Activated naive CD8-positive, alpha-beta T cell treated with anti-CD3 and anti-CD28 coated beads for 36 hours (primary cell): ENCODE measurements at regions not wholly inside any gene's neighbourhood (a gene's known extent, or its start where the extent isn't known, plus 50 kb on each side); places are given as distances from the start of the nearest gene placed in this dataset.

ENCODE experiments used
- DNase-seq: peaks from one replicate; pipeline ENCODE4 v3.0.0; 2021
- H3K27ac Mint-ChIP-seq: one replicate; pipeline ENCODE4 v1.8.0; 2022; ENCODE audit warnings: mild to moderate bottlenecking, moderate library complexity, mixed read lengths
- H3K27me3 Mint-ChIP-seq: one replicate; pipeline ENCODE4 v1.8.0; 2022; ENCODE audit warnings: mild to moderate bottlenecking, mixed read lengths
- H3K36me3 Mint-ChIP-seq: one replicate; pipeline ENCODE4 v1.8.0; 2021; ENCODE audit warnings: mild to moderate bottlenecking, mixed read lengths
- H3K4me1 Mint-ChIP-seq: one replicate; pipeline ENCODE4 v1.8.0; 2021; ENCODE audit warnings: mixed read lengths
- H3K4me3 Mint-ChIP-seq: one replicate; pipeline ENCODE4 v1.8.0; 2022; ENCODE audit warnings: mild to moderate bottlenecking, moderate library complexity, mixed read lengths
- H3K9me3 Mint-ChIP-seq: one replicate; pipeline ENCODE4 v1.8.0; 2022; ENCODE audit warnings: mixed read lengths

DNA sequence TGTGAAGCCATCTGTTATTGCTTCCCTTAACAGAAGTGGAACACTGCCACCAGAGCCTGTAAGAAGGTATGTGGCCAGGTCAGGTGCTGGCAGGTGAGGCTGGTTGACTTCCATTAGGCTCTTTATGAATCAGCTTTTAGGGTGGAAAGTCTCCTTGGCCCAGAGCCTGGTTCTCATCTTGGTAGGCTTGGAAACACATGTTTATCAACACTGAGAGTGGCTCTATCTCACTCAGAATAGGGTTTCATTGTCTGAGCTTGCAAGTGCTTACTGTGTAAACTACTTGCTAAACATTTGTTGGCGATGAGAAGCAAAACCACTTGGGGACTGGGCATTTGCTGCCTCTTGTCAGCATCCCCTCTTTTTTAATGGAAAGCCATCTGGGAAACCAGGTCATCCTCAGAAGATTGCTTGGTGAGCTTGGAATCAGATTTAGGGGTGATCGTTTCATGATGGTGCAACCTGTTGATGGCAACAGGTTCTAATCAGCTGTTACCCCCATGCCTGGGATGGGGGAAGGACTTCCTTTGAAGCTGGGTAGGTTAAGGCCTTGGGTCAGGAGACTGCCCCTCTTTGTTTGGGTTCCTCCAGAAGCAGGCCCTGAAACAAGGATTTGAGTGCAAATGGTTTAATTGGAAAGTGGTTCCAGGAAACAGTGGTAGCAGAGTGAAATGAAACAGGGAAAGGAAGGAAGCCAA, 75.0 kb upstream of the AMPD3 start:
- peaks cover 17% of the 10 kb centered on the region for H3K27me3 Mint-ChIP-seq
- no peak for DNase-seq
- H3K36me3 Mint-ChIP-seq, result peaks cover 2% of the 10 kb centered on the region
- no peaks in the 10 kb centered on the region for H3K9me3 Mint-ChIP-seq
- no peak overlapping the region for H3K4me3 Mint-ChIP-seq
- H3K27ac Mint-ChIP-seq, result no peak overlapping the region
- no peaks in the 10 kb centered on the region for H3K4me1 Mint-ChIP-seq

DNA sequence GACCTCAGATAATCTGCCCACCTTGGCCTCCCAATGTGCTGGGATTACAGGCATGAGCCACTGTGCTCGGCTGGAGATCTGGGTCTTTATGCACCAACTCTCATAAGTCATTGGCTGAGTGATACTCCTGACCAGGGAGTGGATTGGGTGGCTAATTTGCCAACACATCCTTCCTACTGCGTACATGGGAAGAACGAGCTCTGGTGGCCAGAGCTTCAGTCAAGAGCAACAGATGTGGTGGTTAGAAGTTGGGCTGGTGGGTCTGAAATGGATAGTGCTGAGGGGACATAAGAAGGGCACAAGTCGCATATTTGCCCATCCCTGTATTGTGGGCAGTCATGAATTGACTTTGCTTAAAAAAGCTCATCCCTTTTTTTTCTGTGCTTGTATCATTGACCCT, 74.1 kb upstream of the AMPD3 start:
- no peak overlapping the region for H3K27ac Mint-ChIP-seq
- H3K4me1 Mint-ChIP-seq, result no peaks in the 10 kb centered on the region
- no peaks in the 10 kb centered on the region for H3K9me3 Mint-ChIP-seq
- H3K36me3 Mint-ChIP-seq, result peaks cover 2% of the 10 kb centered on the region
- no peak overlapping the region for H3K4me3 Mint-ChIP-seq
- no peak for DNase-seq
- H3K27me3 Mint-ChIP-seq, result peaks cover 17% of the 10 kb centered on the region

- Mint-ChIP-seq H3K4me1 (no peaks in the 10 kb centered on the region), H3K27ac (no peak overlapping the region), H3K36me3 (peaks cover 2% of the 10 kb centered on the region), H3K4me3 (no peak overlapping the region), H3K27me3 (peaks cover 17% of the 10 kb centered on the region), H3K9me3 (no peaks in the 10 kb centered on the region)
- DNase-seq, result no peak
Observed at GRCh38 chr11:10381736-10382135, 73.3 kb upstream of the AMPD3 start.

GRCh38 chr11:10382518-10382917, 72.5 kb upstream of the AMPD3 start:
- Mint-ChIP-seq H3K27ac (no peak overlapping the region), H3K36me3 (peaks cover 2% of the 10 kb centered on the region), H3K4me3 (no peak overlapping the region), H3K9me3 (no peaks in the 10 kb centered on the region), H3K27me3 (peaks cover 21% of the 10 kb centered on the region), H3K4me1 (no peaks in the 10 kb centered on the region)
- DNase-seq, result no peak

DNA sequence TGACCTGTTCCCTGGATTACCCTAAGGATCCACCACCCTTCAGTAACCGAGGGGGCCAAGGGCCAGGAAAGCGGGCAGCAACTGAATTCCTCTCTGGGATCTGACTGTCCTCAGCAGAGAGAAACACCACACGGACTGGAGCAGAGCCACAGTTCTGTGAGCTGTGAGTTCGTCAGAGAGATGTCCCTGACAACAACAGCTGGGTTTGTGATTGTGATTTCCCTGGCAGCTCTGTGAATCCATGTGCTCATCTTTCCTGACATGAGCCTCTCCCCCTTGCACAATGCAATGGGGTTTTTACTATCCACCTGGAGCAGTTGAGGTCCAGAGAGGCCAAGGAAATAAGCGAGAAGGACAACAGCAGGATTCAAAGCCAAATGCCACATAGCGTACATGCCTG, 69.4 kb upstream of the AMPD3 start:
- Mint-ChIP-seq H3K27ac (no peak overlapping the region), H3K27me3 (peaks cover 40% of the 10 kb centered on the region), H3K36me3 (peaks cover 2% of the 10 kb centered on the region), H3K9me3 (no peaks in the 10 kb centered on the region), H3K4me3 (no peak overlapping the region), H3K4me1 (no peaks in the 10 kb centered on the region)
- no peak for DNase-seq

- Mint-ChIP-seq H3K27me3 (peaks cover 45% of the 10 kb centered on the region), H3K27ac (no peak overlapping the region), H3K4me1 (no peaks in the 10 kb centered on the region), H3K36me3 (peaks cover 2% of the 10 kb centered on the region), H3K4me3 (no peak overlapping the region), H3K9me3 (no peaks in the 10 kb centered on the region)
- DNase-seq, result no peak
Observed at GRCh38 chr11:10386361-10386760, 68.7 kb upstream of the AMPD3 start.

DNA sequence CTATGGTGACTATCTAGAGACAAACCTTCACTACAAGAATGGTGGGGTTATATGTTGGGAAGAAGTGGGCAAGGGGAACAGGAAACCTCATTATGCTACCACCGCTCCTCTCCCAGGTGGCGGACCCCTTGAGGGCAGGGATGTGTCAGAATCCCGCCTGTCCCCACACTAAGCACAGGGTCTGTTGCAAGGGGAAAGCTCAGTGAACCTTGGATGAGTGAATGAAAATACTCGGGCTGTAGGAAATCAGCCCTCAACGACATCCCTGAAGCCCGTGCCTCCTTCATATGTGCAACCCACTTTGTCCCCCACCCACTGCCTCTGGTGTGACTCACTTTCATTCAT, 68.2 kb upstream of the AMPD3 start:
- H3K36me3 Mint-ChIP-seq, result peaks cover 2% of the 10 kb centered on the region
- H3K27me3 Mint-ChIP-seq, result peaks cover 45% of the 10 kb centered on the region
- no peak overlapping the region for H3K27ac Mint-ChIP-seq
- no peak overlapping the region for H3K4me3 Mint-ChIP-seq
- no peaks in the 10 kb centered on the region for H3K4me1 Mint-ChIP-seq
- no peaks in the 10 kb centered on the region for H3K9me3 Mint-ChIP-seq
- DNase-seq, result no peak

- H3K27ac Mint-ChIP-seq, result no peak overlapping the region
- H3K36me3 Mint-ChIP-seq, result peaks cover 2% of the 10 kb centered on the region
- H3K27me3 Mint-ChIP-seq, result peaks cover 41% of the 10 kb centered on the region
- H3K4me3 Mint-ChIP-seq, result no peak overlapping the region
- H3K4me1 Mint-ChIP-seq, result no peaks in the 10 kb centered on the region
- H3K9me3 Mint-ChIP-seq, result no peaks in the 10 kb centered on the region
- DNase-seq, result no peak
Observed at GRCh38 chr11:10387206-10388083, 67.6 kb upstream of the AMPD3 start.

GRCh38 chr11:10388101-10388500, 67.0 kb upstream of the AMPD3 start:
- Mint-ChIP-seq H3K4me3 (no peak overlapping the region), H3K9me3 (no peaks in the 10 kb centered on the region), H3K4me1 (no peaks in the 10 kb centered on the region), H3K27ac (no peak overlapping the region), H3K36me3 (peaks cover 2% of the 10 kb centered on the region), H3K27me3 (peaks cover 39% of the 10 kb centered on the region)
- no peak for DNase-seq

DNA sequence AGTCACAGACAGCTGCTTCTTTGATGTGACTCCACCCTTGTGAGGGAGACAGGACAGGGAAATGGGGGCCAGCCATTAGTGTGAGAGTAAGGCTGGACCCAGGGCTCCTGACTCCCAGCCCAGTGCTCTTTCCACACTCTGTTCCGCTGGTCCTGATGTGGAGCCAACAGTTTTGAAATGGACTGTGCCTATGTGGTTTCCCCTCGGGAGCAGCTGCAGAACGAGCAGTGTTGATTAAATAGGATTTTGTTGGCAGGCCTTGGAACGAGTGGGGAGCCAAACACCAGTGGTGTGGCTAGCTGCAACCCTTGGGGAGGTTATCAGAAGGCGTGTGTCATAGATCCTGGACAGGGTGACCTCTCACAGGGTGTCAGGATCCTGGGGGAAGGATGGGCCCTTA, 66.5 kb upstream of the AMPD3 start:
- DNase-seq, result no peak
- H3K27ac Mint-ChIP-seq, result no peak overlapping the region
- no peaks in the 10 kb centered on the region for H3K4me1 Mint-ChIP-seq
- no peak overlapping the region for H3K4me3 Mint-ChIP-seq
- H3K27me3 Mint-ChIP-seq, result peaks cover 37% of the 10 kb centered on the region
- H3K9me3 Mint-ChIP-seq, result no peaks in the 10 kb centered on the region
- H3K36me3 Mint-ChIP-seq, result peaks cover 2% of the 10 kb centered on the region

DNA sequence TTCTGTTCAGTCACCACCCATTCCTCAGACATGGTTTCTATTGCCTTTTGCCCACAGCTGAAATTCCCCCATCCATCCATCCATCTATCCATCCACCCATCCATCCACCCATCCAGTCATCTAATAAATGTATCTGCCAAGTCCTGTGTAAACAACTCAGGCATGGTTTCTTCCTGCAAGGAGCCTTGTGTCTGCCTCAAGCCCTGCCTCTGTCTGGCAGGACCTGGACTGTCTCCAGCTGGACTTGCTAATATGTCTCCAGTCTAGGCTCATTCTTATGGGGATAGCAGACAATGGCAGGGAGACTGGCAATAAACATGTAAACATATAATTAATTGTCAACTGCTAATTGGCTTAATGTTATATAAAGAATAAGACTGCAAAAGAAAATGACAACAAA, 64.7 kb upstream of the AMPD3 start:
- DNase-seq, result no peak
- H3K4me1 Mint-ChIP-seq, result no peaks in the 10 kb centered on the region
- no peaks in the 10 kb centered on the region for H3K9me3 Mint-ChIP-seq
- H3K4me3 Mint-ChIP-seq, result no peak overlapping the region
- H3K27ac Mint-ChIP-seq, result no peak overlapping the region
- peaks cover 33% of the 10 kb centered on the region for H3K27me3 Mint-ChIP-seq
- H3K36me3 Mint-ChIP-seq, result no peaks in the 10 kb centered on the region

DNA sequence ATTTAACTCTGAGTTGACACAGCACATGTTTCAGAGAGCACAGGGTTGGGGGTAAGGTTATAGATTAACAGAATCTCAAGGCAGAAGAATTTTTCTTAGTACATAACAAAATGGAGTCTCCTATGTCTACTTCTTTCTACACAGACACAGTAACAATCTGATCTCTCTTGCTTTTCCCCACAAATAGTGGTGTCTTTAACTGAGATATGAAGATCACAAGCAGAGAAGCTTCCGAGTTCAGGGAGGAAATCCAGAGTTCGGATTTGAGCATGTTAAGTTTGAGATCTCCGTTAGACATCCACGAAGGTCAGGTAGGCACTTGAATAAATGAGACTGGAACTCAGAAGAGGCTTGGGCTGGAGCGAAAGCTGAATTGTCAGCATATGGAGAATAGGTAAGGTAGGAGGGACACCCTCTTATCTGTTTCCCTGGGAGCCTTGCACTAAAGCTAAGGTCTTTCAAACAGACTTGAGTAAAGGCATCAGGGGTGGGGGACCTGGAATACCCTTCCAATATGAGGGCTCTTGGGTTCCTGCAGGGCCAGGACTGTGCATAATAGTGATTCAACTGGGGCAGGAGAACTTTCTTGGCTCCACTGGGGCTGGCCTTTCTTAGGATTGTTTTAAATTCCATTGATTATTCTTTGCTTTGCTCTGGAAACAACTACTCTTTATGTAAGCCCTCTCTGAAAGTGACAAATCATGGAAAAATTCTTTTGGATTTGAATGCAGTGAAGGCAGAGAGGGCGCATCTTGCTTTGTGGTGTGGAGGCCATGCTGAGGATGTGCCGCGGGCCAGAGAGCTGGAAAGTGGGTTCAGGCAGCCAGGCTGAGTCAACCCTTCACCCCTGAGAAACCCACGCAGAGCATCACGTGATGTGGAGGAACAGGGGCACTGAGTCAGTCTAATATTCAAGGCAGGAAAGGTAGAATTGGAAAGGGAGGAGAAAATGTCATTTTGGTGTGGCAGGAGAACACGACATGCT, 62.7 kb upstream of the AMPD3 start:
- Mint-ChIP-seq H3K4me1 (no peaks in the 10 kb centered on the region), H3K36me3 (no peaks in the 10 kb centered on the region), H3K27ac (no peak overlapping the region), H3K4me3 (no peak overlapping the region), H3K9me3 (no peaks in the 10 kb centered on the region), H3K27me3 (peaks cover 30% of the 10 kb centered on the region)
- DNase-seq, result no peak

- Mint-ChIP-seq H3K36me3 (no peaks in the 10 kb centered on the region), H3K27ac (no peak overlapping the region)
Observed at GRCh38 chr11:10394229-10395101, 60.6 kb upstream of the AMPD3 start.

DNA sequence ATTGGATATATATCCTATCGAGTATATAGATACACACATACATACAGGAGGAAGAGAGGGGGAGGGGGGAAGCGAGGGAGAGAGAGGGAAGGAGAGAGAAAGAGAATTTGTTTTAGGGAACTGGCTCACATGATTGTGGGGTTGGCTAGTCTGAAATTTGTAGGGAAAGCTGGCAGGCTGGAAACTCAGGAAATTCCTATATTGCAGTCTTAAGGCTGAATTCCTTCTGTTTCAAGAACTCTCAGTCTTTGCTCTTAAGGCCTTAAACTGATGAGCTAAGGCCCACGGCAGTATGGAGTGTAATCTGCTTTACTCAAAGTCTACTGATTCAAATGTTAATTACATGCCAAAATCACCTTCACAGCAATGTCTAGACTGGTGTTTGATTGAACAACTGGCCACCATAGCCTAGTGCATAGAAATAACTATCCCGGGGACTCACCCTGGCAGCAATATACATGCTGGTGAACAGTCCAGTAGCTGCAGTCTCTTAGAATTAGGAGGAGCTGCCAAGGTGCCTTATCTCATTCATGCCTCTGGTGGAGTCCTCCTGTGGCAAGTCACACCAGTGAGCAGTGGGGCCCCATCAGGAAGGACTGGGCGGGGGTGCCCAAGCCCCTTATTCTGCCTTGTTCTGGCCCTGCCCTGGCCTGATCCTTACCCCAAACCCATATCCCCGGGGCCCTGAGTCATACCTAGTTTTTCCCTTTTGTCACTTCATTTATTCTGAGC, 59.7 kb upstream of the AMPD3 start:
- H3K36me3 Mint-ChIP-seq, result no peaks in the 10 kb centered on the region
- no peak overlapping the region for H3K27ac Mint-ChIP-seq

More at GRCh38 chr11:10394229-10395101, 60.6 kb upstream of the AMPD3 start:
- H3K4me1 Mint-ChIP-seq, result no peaks in the 10 kb centered on the region
- peaks cover 28% of the 10 kb centered on the region for H3K27me3 Mint-ChIP-seq
- no peaks in the 10 kb centered on the region for H3K9me3 Mint-ChIP-seq
- no peak for DNase-seq
- no peak overlapping the region for H3K4me3 Mint-ChIP-seq

More for the DNA sequence above, 59.7 kb upstream of the AMPD3 start:
- H3K27me3 Mint-ChIP-seq, result peaks cover 20% of the 10 kb centered on the region
- peaks cover 1% of the 10 kb centered on the region for H3K4me1 Mint-ChIP-seq
- no peak for DNase-seq
- H3K4me3 Mint-ChIP-seq, result no peak overlapping the region
- no peaks in the 10 kb centered on the region for H3K9me3 Mint-ChIP-seq
